H1 (cell line): ENCODE measurements at regions not wholly inside any gene's neighbourhood (a gene's known extent, or its start where the extent isn't known, plus 50 kb on each side); places are given as distances from the start of the nearest gene placed in this dataset.

ENCODE experiments used
- ATF2 ChIP-seq: IDR thresholded peaks from 2 replicates; pipeline ENCODE4 v1.6.1; 2012; ENCODE audit warnings: low read length, inconsistent platforms
- BACH1 ChIP-seq: IDR thresholded peaks from 2 replicates; pipeline ENCODE4 v1.6.1; 2012; ENCODE audit warnings: low read length, improper control_type of control experiment
- CHD7 ChIP-seq: fragments of 300-600 bp; sonication (generic); IDR thresholded peaks from 2 replicates; pipeline ENCODE4 v1.7.1; 2012; ENCODE audit warnings: low read length, moderate library complexity, mild to moderate bottlenecking, inconsistent platforms; ENCODE audit not compliant: insufficient replicate concordance
- FOSL1 ChIP-seq: IDR thresholded peaks from 2 replicates; pipeline ENCODE4 v1.6.1; 2011; ENCODE audit warnings: mild to moderate bottlenecking, low read depth, low read length, moderate library complexity; ENCODE audit not compliant: insufficient read depth
- KDM4A ChIP-seq: IDR thresholded peaks from one replicate; pipeline ENCODE4 v1.7.1; 2012; ENCODE audit warnings: low read depth, mild to moderate bottlenecking, moderate library complexity, low read length, inconsistent platforms; ENCODE audit not compliant: severe bottlenecking
- POU5F1 ChIP-seq: IDR thresholded peaks from 2 replicates; pipeline ENCODE4 v1.6.1; 2011; ENCODE audit warnings: low read depth, mild to moderate bottlenecking, low read length, moderate library complexity
- SIX5 ChIP-seq: IDR thresholded peaks from 2 replicates; pipeline ENCODE4 v1.6.1; 2011; ENCODE audit warnings: mild to moderate bottlenecking, low read depth, low read length
- TCF12 ChIP-seq: IDR thresholded peaks from 2 replicates; pipeline ENCODE4 v1.6.1; 2011; ENCODE audit warnings: low read depth, mild to moderate bottlenecking, low read length

- TF ChIP-seq CHD7 (no peak), BACH1 (no peak), POU5F1 (no peak), SIX5 (no peak), TCF12 (no peak), ATF2 (no peak), FOSL1 (no peak), KDM4A (no peak)
Observed at GRCh38 chr2:67984600-67984999, 78.2 kb downstream of the C1D start (continued).
